Endothelial cell of umbilical vein (primary cell): ENCODE measurements at regions not wholly inside any gene's neighbourhood (a gene's known extent, or its start where the extent isn't known, plus 50 kb on each side); places are given as distances from the start of the nearest gene placed in this dataset.

Source experiments
- BruUV-seq: library from RNA; stranded (reverse); fragments of 400-500 nt; replicated peaks from 2 replicates; lab custom pipeline; 2021; lab: Mats Ljungman, UMichigan
- CTCF ChIA-PET: fragments of 300-600, 350-600 bp; sonication (Branson Sonifier 250); formaldehyde crosslinking; loops from one replicate; lab custom pipeline; 2021; ENCODE audit warnings: antibody characterized with exemption, inconsistent platforms; lab: Charles Lee
- POLR2A ChIA-PET: fragments of 300-600, 350-600 bp; sonication (Branson Sonifier 250); formaldehyde crosslinking; loops from one replicate; lab custom pipeline; 2021; ENCODE audit warnings: antibody characterized with exemption, inconsistent platforms; lab: Charles Lee
- DNase-seq: peaks from one replicate; pipeline ENCODE4 v3.0.0-alpha.2; 2011; ENCODE audit warnings: low read depth, low spot score
- FAIRE-seq: peaks from 2 replicates; lab custom pipeline; 2011; peaks lifted over from hg19 to GRCh38; lab: Jason Lieb, UNC
- H2AFZ ChIP-seq: 2 replicates; pipeline ENCODE4 v1.6.0; 2012; ENCODE audit warnings: low read depth, low read length, control low read depth, inconsistent platforms
- H3K27ac ChIP-seq: 2 replicates; pipeline ENCODE4 v1.5.1; 2011; ENCODE audit warnings: low read depth, mild to moderate bottlenecking, control low read depth, low read length, moderate library complexity; ENCODE audit not compliant: insufficient read depth
- H3K27me3 ChIP-seq, 2 experiments: 2 replicates each; pipeline versions ENCODE4 v1.6.0 to v1.6.1; 2011; ENCODE audit warnings: low read length in 2 of 2, mixed read lengths in 1 of 2; ENCODE audit not compliant: control insufficient read depth in 2 of 2, insufficient read depth in 2 of 2
- H3K36me3 ChIP-seq, 2 experiments: 2 replicates in 1 of 2; 3 replicates in 1 of 2; pipeline ENCODE4 v1.5.1; 2011; ENCODE audit warnings: low read length in 2 of 2, mild to moderate bottlenecking in 1 of 2, moderate library complexity in 1 of 2; ENCODE audit not compliant: control insufficient read depth in 2 of 2, insufficient read depth in 2 of 2; ENCODE audit errors: extremely low read depth in 1 of 2
- H3K4me1 ChIP-seq: 3 replicates; pipeline ENCODE4 v1.5.1; 2011; ENCODE audit warnings: mild to moderate bottlenecking, low read length; ENCODE audit not compliant: control insufficient read depth, insufficient read depth; ENCODE audit errors: extremely low read depth
- H3K4me2 ChIP-seq: 2 replicates; pipeline ENCODE4 v1.6.1; 2011; ENCODE audit warnings: low read length, control low read depth, mixed read lengths; ENCODE audit not compliant: insufficient read depth
- H3K4me3 ChIP-seq, 3 experiments: fragments of 200-600 bp in 1 of 3; sonication (generic), shearing (Covaris generic) in 1 of 3; replicated peaks in 1 of 3; 2 replicates each; pipeline ENCODE4 v1.5.1; 2011 to 2016; ENCODE audit warnings: control low read depth in 3 of 3, low read length in 3 of 3, mild to moderate bottlenecking in 2 of 3, inconsistent platforms in 1 of 3, low read depth in 1 of 3, moderate library complexity in 1 of 3; ENCODE audit not compliant: insufficient read depth in 1 of 3
- H3K79me2 ChIP-seq: 2 replicates; pipeline ENCODE4 v1.6.0; 2012; ENCODE audit warnings: low read length, inconsistent platforms; ENCODE audit not compliant: control insufficient read depth, insufficient read depth
- H3K9ac ChIP-seq: replicated peaks from 2 replicates; pipeline ENCODE3; 2011; ENCODE audit warnings: low read length, control low read depth; ENCODE audit not compliant: insufficient read depth; ENCODE audit errors: extremely low read depth
- H3K9me1 ChIP-seq: replicated peaks from 3 replicates; pipeline ENCODE4 v1.6.0; 2011; ENCODE audit warnings: mild to moderate bottlenecking, low read length; ENCODE audit not compliant: control insufficient read depth, insufficient read depth; ENCODE audit errors: extremely low read depth
- H3K9me3 ChIP-seq: replicated peaks from 2 replicates; pipeline ENCODE4 v1.5.1; 2012; ENCODE audit warnings: low read length, inconsistent platforms; ENCODE audit not compliant: control insufficient read depth, insufficient read depth
- H4K20me1 ChIP-seq: replicated peaks from 2 replicates; pipeline ENCODE3; 2011; ENCODE audit warnings: mild to moderate bottlenecking, low read length; ENCODE audit not compliant: control insufficient read depth, insufficient read depth; ENCODE audit errors: extremely low read depth
- CTCF ChIP-seq, 2 donors: IDR thresholded peaks; 1 replicate in 1 of 2; 2 replicates in 1 of 2; pipeline ENCODE4 v1.5.1; 2011; ENCODE audit warnings: low read length in 2 of 2, mild to moderate bottlenecking in 2 of 2, moderate library complexity in 2 of 2, control low read depth in 1 of 2, inconsistent platforms in 1 of 2, low read depth in 1 of 2; ENCODE audit not compliant: insufficient read depth in 1 of 2; ENCODE audit errors: extremely low read depth in 1 of 2
- EZH2 ChIP-seq: IDR thresholded peaks from 2 replicates; pipeline ENCODE4 v1.6.1; 2012; ENCODE audit warnings: borderline replicate concordance, low read depth, mild to moderate bottlenecking, moderate library complexity, low read length, inconsistent platforms; ENCODE audit not compliant: severe bottlenecking
- FOS ChIP-seq: IDR thresholded peaks from 2 replicates; pipeline ENCODE4 v1.6.1; 2011; ENCODE audit warnings: mild to moderate bottlenecking, low read length, moderate library complexity, borderline replicate concordance; ENCODE audit not compliant: insufficient read depth
- GATA2 ChIP-seq: IDR thresholded peaks from 2 replicates; pipeline ENCODE4 v1.7.0; 2011; ENCODE audit warnings: low read depth, mild to moderate bottlenecking, moderate library complexity, mixed read lengths, low read length; ENCODE audit not compliant: insufficient read length, insufficient read depth
- JUN ChIP-seq: IDR thresholded peaks from 2 replicates; pipeline ENCODE4 v1.6.1; 2011; ENCODE audit warnings: borderline replicate concordance, low read depth; ENCODE audit not compliant: insufficient read length, insufficient read depth
- MAX ChIP-seq: IDR thresholded peaks from 2 replicates; pipeline ENCODE4 v1.6.1; 2011; ENCODE audit not compliant: insufficient read depth, insufficient read length
- MYC ChIP-seq: IDR thresholded peaks from one replicate; pipeline ENCODE4 v1.6.1; 2011; ENCODE audit warnings: mild to moderate bottlenecking, low read depth, low read length
- POLR2A ChIP-seq: IDR thresholded peaks from 2 replicates; pipeline ENCODE4 v1.6.1; 2012; ENCODE audit warnings: low read depth, mild to moderate bottlenecking, control low read depth, low read length
- POLR2AphosphoS5 ChIP-seq: IDR thresholded peaks from 2 replicates; pipeline ENCODE4 v1.6.1; 2012; ENCODE audit warnings: low read depth, mild to moderate bottlenecking, control low read depth, low read length, moderate library complexity; ENCODE audit not compliant: insufficient read depth
- dilution Hi-C: fragments of 300-500 bp; cut with MboI; formaldehyde crosslinking; loops from one replicate; pipeline ENCODE4 v1.15.0; 2019; ENCODE audit warnings: low sequenced_read_pairs; ENCODE audit not compliant: extremely low pct_ligation_motif_present
- intact Hi-C: fragments of 100-400 bp; cut with micrococcal nuclease; formaldehyde crosslinking; loops from one replicate; pipeline ENCODE4 v1.10.0; 2022

GRCh38 chr20:43320536-43320935 is 130.8 kb upstream of the PTPRT start:
- H4K20me1 ChIP-seq: no peaks in the 10 kb centered on the region
- peaks cover 11% of the 10 kb centered on the region for H3K9me3 ChIP-seq
- no peak for FAIRE-seq
- no peaks in the 10 kb centered on the region for H3K9me1 ChIP-seq
- no peaks in the 10 kb centered on the region for H3K79me2 ChIP-seq
- H3K27ac ChIP-seq: no peak overlapping the region
- no peak overlapping the region for H3K9ac ChIP-seq
- H3K4me3 ChIP-seq: no peak overlapping the region
- BruUV-seq: no TSS peak
- H3K27me3 ChIP-seq: no peaks in the 10 kb centered on the region
- ChIA-PET POLR2A (no interaction called here), CTCF (no interaction called here)
- DNase-seq: no peak
- H3K4me1 ChIP-seq: no peaks in the 10 kb centered on the region
- no peak for TF ChIP-seq FOS
- TF ChIP-seq POLR2AphosphoS5: no peak
- no peak for TF ChIP-seq POLR2A
- TF ChIP-seq EZH2: no peak
- TF ChIP-seq MAX: no peak
- TF ChIP-seq CTCF (IDR thresholded peaks at IDR 0.05; ENCODE audit: extremely low read depth in 1 of 2, insufficient read depth in 1 of 2, low read depth in 1 of 2, low read length in 2 of 2): no peak
- TF ChIP-seq GATA2: no peak
- no peak for TF ChIP-seq MYC
- no peak for TF ChIP-seq JUN
- dilution Hi-C loops (no loop called here), intact Hi-C loops (no loop called here)
- no peaks in the 10 kb centered on the region for H3K36me3 ChIP-seq
- H2AFZ ChIP-seq: no peak overlapping the region
- no peak overlapping the region for H3K4me2 ChIP-seq
